ENCODE measurements at regions not wholly inside any gene's neighbourhood (a gene's known extent, or its start where the extent isn't known, plus 50 kb on each side); places are given as distances from the start of the nearest gene placed in this dataset.
A peak's percentile ranks its signal among the peaks of the same experiment; 100 is the strongest.

DNA sequence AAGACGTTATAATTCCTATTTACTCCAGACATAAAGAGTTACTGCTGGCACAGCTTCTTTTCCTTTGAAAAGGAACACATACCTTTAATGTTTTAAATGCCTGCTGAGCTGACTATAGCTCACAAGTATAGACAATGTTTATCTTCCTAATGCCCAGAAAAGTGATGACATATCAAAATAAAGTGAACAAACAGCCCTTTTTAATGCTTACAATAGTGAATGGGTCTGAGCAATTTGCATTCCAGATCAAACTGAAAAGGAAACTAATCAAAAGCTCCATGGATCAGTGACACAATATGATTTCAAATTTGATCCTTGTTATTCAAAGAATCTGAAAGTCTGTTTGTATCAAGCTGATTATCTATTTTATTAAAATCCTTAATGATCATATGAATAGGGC, 233.6 kb upstream of the SEMA3E start:
- TF ChIP-seq, protein P1, sequence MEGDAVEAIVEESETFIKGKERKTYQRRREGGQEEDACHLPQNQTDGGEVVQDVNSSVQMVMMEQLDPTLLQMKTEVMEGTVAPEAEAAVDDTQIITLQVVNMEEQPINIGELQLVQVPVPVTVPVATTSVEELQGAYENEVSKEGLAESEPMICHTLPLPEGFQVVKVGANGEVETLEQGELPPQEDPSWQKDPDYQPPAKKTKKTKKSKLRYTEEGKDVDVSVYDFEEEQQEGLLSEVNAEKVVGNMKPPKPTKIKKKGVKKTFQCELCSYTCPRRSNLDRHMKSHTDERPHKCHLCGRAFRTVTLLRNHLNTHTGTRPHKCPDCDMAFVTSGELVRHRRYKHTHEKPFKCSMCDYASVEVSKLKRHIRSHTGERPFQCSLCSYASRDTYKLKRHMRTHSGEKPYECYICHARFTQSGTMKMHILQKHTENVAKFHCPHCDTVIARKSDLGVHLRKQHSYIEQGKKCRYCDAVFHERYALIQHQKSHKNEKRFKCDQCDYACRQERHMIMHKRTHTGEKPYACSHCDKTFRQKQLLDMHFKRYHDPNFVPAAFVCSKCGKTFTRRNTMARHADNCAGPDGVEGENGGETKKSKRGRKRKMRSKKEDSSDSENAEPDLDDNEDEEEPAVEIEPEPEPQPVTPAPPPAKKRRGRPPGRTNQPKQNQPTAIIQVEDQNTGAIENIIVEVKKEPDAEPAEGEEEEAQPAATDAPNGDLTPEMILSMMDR (IDR thresholded peaks at IDR 0.05; ENCODE audit: unreplicated experiment) = no peak
- no peak overlapping the region for H3K4me3 Mint-ChIP-seq (ENCODE audit: unreplicated experiment)
- ChIA-PET CTCF (interaction anchor here (0.6 to 1.5 kb wide), 2 partner anchors 10 to 54 kb away, joined by 3 read pairs; no protein-coding TSS in a partner anchor), POLR2A (interaction anchor here (0.6 kb wide), 1 partner anchor 84 kb away, joined by 3 read pairs; no protein-coding TSS in a partner anchor)
- peaks cover 70% of the 10 kb centered on the region for H3K27me3 Mint-ChIP-seq (ENCODE audit: insufficient read depth, unreplicated experiment)
- intact Hi-C loops (cut with micrococcal nuclease) = no loop called here
- no peaks in the 10 kb centered on the region for H3K9me3 Mint-ChIP-seq (ENCODE audit: unreplicated experiment)
- no peak for DNase-seq (ENCODE audit: unreplicated experiment)
- no peaks in the 10 kb centered on the region for H3K4me1 Mint-ChIP-seq (ENCODE audit: insufficient read depth, unreplicated experiment)
- no TSS peak for BruUV-seq (replicated peaks)
- no peak overlapping the region for H3K27ac Mint-ChIP-seq (ENCODE audit: low read depth, unreplicated experiment)
- no peaks in the 10 kb centered on the region for H3K36me3 Mint-ChIP-seq (ENCODE audit: insufficient read depth, unreplicated experiment)

DNA sequence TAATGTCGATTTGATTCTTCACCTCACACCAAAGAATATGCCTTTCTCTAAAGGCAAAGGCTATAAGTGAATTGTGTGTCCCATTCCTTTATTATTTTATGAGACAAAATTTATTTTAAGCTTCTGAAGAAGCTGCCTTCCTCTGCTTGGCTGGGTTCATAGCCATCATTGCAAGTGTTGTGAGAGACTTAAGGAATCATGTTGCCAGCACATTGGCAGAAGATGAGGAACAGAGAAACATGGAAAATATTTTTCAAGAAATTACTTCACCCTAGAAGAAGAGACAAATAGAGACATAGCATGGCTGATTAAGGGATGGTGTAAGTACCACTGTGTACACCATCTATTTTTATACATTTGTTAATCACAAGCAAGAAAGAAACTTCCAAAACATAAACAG, 230.1 kb upstream of the SEMA3E start:
- POLR2A ChIA-PET = no interaction called here
- TF ChIP-seq, protein P1 (IDR thresholded peaks at IDR 0.05; ENCODE audit: unreplicated experiment) = no peak
- intact Hi-C loops (cut with micrococcal nuclease) = no loop called here
- Mint-ChIP-seq H3K36me3 (ENCODE audit: insufficient read depth, unreplicated experiment) (no peaks in the 10 kb centered on the region), H3K4me3 (ENCODE audit: unreplicated experiment) (no peak overlapping the region), H3K9me3 (ENCODE audit: unreplicated experiment) (no peaks in the 10 kb centered on the region), H3K27me3 (ENCODE audit: insufficient read depth, unreplicated experiment) (peaks cover 54% of the 10 kb centered on the region), H3K4me1 (ENCODE audit: insufficient read depth, unreplicated experiment) (peaks cover 7% of the 10 kb centered on the region), H3K27ac (ENCODE audit: low read depth, unreplicated experiment) (no peak overlapping the region)
- no peak for DNase-seq (ENCODE audit: unreplicated experiment)
- CTCF ChIA-PET = no interaction called here
- BruUV-seq (replicated peaks) = no TSS peak

DNA sequence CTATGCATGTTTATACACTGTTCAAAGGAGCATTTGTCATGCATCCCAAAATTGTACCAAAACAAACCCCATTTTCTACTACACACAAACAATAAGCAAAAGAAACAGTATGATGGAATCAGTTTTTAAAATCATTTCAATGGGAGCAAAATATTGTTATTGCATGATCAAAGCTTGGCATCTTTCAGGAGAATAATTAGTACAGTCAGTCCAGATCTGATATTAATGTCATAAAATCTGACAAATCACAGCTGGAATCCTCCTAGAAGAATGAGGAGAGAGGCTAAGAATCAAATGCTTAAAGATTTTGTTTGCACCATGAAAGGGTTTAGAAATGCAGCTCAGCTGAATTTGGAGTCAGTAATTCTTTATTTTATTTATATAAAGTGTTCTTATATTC, 229.7 kb upstream of the SEMA3E start:
- TF ChIP-seq, protein P1 (IDR thresholded peaks at IDR 0.05; ENCODE audit: unreplicated experiment) = no peak
- no TSS peak for BruUV-seq (replicated peaks)
- Mint-ChIP-seq H3K27ac (ENCODE audit: low read depth, unreplicated experiment) (no peak overlapping the region), H3K27me3 (ENCODE audit: insufficient read depth, unreplicated experiment) (peaks cover 54% of the 10 kb centered on the region), H3K4me3 (ENCODE audit: unreplicated experiment) (no peak overlapping the region), H3K4me1 (ENCODE audit: insufficient read depth, unreplicated experiment) (peaks cover 7% of the 10 kb centered on the region), H3K9me3 (ENCODE audit: unreplicated experiment) (no peaks in the 10 kb centered on the region), H3K36me3 (ENCODE audit: insufficient read depth, unreplicated experiment) (no peaks in the 10 kb centered on the region)
- CTCF ChIA-PET = no interaction called here
- no peak for DNase-seq (ENCODE audit: unreplicated experiment)
- POLR2A ChIA-PET = no interaction called here
- intact Hi-C loops (cut with micrococcal nuclease) = no loop called here

DNA sequence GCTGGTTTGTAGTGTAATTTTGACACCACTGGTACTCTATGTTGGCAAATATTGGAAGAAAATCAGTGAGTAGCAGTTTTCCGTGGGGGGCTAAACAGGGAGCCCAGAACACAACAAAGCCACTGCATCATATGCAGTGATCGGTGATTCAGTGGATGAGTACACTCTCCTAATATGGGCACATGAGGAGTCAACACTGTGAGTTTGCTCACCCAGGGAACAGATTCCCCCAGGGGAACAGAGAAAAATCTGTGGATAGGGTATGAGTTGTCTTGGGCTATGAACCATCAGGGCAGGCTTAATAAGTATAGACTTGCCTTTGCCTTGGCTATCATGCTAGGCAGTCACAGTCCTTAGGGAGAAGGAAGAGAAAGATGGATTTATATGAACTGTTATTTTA, 227.7 kb upstream of the SEMA3E start:
- POLR2A ChIA-PET = no interaction called here

More for the DNA sequence above, 227.7 kb upstream of the SEMA3E start:
- peak; percentile 21 for DNase-seq (ENCODE audit: unreplicated experiment)
- CTCF ChIA-PET = no interaction called here
- no TSS peak for BruUV-seq (replicated peaks)
- H3K36me3 Mint-ChIP-seq (ENCODE audit: insufficient read depth, unreplicated experiment) = no peaks in the 10 kb centered on the region
- intact Hi-C loops (cut with micrococcal nuclease) = no loop called here
- no peak overlapping the region for H3K27ac Mint-ChIP-seq (ENCODE audit: low read depth, unreplicated experiment)
- H3K4me3 Mint-ChIP-seq (ENCODE audit: unreplicated experiment) = no peak overlapping the region
- H3K4me1 Mint-ChIP-seq (ENCODE audit: insufficient read depth, unreplicated experiment) = peaks cover 7% of the 10 kb centered on the region
- TF ChIP-seq, protein P1 (IDR thresholded peaks at IDR 0.05; ENCODE audit: unreplicated experiment) = no peak
- peaks cover 62% of the 10 kb centered on the region for H3K27me3 Mint-ChIP-seq (ENCODE audit: insufficient read depth, unreplicated experiment)
- H3K9me3 Mint-ChIP-seq (ENCODE audit: unreplicated experiment) = no peaks in the 10 kb centered on the region
